Activated gamma-delta T cell (primary cell): ENCODE measurements at regions not wholly inside any gene's neighbourhood (a gene's known extent, or its start where the extent isn't known, plus 50 kb on each side); places are given as distances from the start of the nearest gene placed in this dataset.

Experiments used
- DNase-seq: peaks from one replicate; lab custom pipeline; 2025; lab: John Stamatoyannopoulos, UW

DNA sequence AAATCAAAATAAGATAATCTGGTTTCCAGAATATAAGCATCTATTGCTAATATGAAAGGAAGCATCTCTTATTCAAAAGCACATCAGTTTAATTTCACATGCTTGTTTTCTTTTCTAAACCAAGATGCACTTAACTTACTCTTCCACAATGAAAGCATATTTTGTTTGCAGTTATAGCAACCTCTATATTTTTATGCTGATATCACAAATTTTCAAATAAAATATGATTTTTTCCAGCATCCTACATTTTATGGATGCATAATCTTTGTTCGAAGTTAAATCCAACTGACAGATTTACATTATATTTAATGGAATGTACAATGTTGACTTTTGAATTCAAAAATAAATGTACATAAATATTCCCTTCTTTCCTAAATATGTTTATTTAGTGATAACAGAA lies 978.3 kb upstream of the B3GALT2 start:
- no peak for DNase-seq

DNA sequence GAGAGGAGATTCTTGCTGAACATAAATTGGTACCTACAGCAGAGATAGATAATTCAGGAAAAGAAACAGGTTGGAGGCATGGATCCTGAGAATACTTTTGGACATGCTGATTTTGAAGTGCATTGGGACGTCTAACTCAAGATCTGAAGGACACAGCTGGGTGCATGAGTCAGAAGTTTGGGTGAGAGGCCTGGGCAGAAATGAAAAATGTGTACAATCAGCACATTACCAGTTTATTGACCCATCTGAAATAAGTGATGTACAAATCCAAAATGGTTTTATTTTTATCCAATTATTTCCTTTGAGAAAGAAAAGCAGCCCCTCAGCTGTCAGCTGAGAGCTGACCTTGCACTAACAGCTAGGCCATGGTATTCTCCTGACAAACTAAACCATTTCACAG lies 975.2 kb upstream of the B3GALT2 start:
- DNase-seq, result no peak

DNA sequence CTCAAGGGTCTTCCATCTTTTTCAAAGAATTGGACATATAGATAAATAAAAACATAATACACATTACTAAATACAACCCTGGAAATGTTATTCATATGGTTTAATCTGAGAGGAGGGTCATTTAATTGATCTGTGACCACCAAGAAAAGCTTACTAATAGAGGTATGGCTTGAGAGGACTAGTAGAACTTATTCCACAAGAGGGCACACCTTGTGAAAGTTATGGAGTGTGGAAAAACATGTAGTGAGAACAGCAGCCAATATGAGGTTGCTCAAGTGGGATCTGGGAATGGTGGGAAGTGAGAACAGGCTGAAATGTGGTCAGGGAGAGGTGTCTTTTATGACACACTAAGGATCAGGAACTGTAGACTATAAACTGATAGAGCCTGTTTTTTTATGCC lies 973.5 kb upstream of the B3GALT2 start:
- DNase-seq, result no peak

DNA sequence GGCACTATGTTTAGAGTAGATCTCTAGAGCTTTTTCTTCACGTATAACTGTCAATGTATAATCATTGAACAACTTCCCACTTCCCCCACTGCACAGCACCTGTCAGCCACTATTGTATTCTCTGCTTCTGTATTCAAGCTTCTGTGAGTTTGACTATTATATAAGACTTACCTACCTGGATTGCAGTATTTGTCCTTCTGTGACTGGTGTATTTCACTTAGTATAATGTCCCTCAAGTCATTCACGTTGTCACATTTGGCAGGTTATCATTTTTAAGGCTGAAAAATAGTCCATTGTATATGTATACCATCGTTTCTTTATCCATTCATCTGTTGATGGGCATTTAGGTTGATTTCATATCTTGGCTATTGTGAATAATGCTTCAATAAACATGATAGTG lies 969.5 kb upstream of the B3GALT2 start:
- no peak for DNase-seq

DNA sequence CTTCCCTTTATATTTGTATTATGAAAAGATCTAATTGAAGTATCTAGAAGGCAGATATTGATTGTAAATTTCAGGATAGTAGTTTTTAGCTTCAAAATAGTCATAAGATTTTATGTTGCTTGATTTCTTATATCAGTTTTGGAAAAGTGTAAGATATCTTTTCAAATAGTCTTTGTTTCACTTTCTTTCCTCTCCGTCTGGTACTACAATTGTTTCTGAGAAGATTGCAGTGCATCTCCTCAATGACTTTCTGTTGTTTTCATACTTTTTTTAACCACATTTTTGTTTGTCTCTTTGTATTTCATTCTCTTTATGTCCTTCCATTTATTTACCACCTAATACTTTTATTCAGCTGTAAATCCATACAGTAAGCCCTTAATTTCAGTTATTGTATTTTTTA lies 964.6 kb upstream of the B3GALT2 start:
- DNase-seq, result no peak

DNA sequence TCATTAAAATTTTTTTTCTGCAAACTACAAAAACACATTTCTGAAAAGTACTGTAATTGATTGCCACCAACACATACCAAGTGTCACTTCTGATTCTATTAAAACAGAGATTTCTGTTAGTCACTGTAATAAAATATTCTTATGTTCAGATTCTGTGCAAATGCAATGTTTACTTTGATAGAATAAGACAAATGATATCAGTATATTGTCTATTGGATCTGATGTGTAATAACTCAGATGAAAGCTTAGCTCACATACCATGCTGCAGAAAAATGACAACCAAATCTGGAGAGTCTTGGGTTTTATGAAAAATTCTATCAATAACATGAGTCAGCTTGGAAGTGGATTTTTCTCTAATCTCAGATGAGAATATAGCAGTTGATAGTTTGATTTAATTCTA lies 963.8 kb upstream of the B3GALT2 start:
- no peak for DNase-seq

DNA sequence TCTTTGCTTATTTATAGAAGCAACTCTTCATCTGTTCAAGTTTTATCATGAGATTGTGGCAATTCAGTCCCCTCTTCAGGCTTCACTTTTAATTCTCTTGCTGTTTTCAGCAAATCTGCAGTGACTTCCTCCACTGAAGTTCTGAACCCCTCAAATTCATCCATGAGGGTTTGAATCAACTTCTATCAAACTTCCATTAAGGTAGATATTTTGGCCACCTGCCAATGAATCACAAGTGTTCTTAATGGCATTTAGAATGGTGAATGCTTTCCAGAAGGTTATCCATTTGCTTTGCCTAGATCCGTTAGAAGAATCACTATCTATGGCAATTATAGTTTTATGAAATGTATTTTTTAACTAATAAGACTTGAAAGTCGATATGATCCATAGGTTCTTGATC lies 946.7 kb upstream of the B3GALT2 start:
- no peak for DNase-seq

DNA sequence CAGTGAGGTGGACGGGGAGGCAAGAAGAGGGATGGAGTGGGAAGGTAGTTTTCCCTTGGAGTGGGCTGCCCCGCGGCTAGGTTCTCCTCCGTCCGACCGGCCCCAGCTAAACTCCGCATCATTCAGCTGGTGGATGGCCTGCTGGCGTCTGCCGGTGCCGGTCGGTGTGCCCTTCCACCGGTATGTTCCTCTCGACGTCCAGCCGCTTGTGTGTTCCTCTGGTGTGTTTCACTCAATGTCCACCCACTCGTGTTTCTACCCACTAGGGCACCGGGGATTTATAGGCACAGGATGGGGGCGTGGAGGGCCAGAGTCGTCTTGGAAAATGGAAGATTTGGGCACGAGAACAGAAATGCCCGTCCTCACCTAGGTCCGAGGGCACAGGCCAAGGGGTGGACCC lies 931.7 kb upstream of the B3GALT2 start:
- no peak for DNase-seq

DNA sequence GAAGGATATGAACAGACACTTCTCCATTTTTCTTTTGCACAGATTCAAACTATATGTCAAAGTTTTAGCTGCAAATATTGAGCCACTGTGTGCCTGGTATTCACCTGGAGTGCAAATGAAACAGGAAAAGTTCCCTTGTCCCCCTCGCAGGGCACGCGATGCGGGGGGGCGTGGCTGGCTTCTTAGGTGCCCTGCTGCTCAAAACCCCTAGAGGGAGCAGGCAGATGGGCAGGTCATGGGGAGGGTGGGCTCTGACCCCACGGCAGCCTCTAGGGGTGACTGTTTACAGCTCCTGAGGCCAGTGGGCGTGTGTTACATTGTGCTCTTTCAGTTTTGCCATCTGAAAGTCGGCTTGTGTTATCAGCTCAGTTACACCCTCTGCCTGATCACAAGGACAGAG lies 931.2 kb upstream of the B3GALT2 start:
- no peak for DNase-seq

DNA sequence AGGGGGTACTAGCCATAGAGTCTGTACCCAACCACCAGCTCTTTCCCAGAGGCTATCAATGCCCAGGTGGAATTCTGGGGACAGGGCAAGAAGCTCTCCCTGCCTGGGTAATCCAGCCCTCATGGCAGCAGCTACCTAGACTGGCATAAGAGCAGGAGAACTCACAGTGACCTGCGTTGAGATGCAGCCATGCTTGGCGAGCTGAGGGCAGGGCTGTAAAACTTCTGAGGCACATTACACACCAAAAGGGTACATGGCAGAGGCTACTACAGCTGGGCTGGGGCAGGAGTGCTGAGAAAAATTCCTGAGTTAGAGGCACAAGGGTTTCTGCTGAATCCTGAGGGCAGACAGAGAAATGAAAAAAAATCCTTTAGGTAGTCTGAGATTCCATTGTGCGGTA lies 927.9 kb upstream of the B3GALT2 start:
- DNase-seq, result no peak

DNA sequence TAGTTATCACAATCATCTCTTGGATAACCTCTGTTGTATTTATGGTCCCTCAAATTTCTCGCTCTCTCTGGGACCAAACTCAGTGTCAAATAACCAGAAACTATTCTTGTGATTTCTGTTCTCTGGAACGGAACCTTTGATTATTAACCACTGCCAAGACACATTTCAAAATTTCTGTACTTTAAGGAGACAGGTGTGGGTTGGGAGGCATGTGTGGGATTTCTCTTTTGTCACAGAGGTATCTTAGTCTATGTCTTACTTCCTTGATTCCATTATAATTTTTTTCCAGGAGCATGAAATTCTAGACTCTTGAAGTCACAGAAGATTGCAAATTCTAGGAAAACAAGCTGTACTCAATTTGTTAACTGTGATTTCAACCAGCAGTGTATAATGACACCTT lies 919.0 kb upstream of the B3GALT2 start:
- DNase-seq, result no peak

DNA sequence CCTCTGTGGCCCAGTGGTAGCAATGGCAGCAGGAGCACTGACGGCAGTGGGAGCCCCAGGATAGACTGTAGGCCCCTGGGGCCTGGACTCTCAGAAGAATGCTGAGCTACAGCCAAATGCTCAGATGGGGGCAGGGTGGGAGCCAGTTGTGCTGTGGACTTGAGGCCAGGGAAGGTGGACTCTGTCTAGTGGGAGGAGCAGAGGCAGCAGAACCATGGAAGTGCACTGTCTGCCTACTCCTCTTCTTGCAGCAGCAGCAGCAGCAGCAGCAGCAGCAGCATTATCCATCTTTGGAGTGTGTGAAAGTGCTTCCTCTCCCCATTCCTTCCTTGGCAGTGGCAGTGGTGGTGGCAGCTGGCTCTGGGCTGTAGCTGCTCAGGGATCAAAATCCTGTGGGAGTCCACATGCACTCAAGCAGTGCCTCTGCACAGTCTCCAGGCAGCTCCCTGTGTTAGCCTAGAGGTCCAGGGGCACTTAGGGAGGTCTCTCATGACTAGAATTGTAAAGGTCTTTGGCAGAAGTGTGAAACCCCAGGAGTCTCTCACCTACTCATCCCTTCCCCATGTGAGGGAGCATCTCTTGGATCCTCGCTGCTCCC lies 917.9 kb upstream of the B3GALT2 start:
- no peak for DNase-seq

DNA sequence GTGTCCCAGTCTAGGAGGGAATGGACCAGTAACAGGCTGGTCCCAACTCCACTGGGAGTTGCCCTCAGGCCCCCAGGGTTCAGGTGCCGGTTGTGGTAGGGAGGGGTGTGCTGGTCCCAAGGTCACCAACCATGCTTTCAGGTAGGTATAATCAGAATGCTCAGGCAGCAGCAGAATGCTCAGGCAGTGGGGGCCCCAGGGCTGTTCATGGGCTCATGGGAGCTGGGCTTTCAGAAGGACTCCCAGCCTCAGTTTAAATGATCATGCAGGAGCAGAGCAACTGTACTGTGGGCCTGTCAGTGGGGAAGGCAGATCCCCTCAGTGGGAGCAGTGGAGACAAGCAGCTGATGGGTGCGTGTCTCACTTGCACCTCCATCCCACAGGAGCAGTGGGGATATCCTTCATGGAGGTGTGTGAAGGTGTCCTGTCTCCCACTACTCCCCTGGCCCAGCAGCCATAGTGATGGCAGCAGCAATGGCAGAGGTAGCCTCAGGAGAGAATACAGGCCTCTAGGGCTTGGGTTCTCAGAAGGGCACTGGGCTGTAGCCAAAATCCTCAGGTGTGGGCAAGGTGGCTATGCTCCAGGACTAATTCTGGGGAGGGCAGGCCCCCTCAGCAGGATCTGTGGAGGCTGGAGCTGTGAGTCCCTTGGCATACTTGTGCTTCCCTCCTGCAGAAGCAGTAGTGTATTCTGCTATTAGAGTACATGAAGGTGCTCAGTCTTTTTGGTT lies 917.3 kb upstream of the B3GALT2 start:
- DNase-seq, result no peak

DNA sequence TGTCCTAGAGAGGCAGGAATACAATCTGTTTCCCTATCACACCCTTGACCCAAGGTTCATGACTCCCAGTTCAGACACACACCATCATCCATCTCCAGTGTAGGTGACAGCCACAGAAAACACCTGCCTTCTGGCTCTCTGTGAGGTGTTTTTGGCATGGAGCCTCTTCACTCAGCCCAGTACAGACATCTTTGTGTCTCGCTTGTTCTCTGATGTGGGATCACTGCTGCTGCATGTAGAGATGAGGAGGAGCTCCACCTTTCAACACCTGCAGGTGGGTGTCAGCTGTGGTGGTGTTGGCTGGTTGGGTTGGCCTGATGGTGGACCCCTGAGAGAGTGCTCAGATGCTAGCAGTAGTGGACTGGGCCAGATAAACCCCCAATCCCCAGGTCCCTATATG lies 916.7 kb upstream of the B3GALT2 start:
- no peak for DNase-seq

DNA sequence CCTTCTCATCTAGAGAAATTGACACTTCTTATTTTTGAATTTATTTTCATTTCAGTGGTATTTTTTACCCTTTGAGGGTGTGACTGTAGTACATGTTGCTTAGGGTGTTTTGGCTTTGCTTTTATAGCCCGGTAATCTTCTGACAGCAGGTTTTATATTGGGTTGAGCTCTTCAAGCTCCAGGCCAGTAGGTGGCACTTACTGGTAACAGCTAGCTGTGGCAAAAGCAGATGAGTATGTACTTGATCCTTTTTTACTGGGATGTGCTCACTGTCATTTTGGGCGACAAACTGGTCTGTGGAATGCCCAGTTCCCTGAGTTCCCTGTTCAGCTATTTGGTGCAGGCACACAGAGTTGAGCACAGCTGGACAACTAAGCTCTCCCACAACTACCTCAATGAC lies 916.2 kb upstream of the B3GALT2 start:
- DNase-seq, result no peak

DNA sequence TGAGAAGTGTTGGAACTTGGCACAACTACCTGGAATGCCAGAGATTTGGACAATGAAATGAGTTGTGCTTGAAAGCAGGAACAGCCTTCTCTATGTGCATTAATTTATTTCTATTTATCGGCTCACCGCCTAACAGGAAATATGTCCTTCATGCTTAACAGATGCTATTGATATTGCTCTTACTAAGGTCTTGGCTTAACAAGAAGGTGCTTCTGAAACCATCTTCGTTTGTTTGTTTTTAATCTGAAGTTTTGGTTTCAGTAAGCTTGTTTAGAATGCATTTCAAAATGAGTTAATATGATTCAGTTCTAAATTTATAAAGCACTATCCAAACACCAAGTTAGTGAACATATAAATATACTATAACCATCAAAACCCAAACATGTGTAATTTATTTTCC lies 898.3 kb upstream of the B3GALT2 start:
- DNase-seq, result no peak

DNA sequence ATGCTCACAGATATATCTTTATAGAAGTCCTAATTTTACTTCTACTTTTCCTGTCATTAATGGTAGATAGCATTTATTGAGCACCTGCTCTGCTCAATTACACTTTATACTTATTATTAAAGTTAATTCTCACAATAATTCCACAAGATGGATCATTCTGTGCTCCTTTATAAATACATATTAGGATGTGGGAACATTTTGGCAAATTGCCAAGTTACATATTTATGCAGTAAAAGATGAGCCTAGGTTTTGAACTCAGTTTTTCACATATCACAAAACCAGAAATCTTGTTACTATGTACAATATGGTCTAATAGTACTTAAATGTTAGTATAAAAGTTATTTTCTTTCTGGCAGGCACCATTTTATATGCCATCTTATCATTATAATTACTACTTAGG lies 895.0 kb upstream of the B3GALT2 start:
- DNase-seq, result no peak

DNA sequence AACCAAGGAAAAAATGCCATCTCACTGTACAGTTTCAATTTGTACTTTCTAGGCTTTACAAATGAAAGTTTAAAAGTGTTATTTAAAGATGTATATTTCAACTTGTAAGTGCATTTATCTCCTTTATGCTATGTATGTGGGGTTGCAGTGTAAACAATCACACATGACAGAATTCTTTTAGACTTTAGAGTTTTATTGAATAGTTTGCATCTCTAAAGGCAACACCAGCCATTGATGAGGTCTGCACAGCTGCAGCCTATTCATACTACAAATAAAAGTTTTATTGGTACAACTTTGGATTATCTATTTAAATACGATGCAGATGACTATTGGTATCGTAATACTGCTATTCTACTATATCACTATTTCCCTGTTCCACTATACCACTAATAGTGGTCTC lies 894.4 kb upstream of the B3GALT2 start:
- DNase-seq, result no peak

DNA sequence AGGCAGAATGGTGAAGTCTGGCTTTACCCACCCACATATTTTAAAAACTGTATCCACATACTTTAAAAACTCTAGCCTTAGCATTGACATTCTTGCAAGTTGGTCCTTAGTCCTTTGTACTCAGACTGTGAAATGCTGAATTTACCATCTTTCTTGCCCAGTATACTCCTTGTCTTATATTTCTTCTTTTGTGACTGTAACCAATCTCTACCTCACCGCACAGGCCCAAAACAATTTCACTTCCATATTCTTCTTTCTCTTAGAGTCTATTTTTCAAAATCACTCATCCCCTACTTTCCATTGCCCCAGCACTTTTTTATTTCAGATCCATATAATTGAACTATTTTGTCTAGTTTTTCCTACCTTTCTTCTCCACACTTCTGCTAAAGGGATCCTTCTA lies 892.4 kb upstream of the B3GALT2 start:
- DNase-seq, result no peak

DNA sequence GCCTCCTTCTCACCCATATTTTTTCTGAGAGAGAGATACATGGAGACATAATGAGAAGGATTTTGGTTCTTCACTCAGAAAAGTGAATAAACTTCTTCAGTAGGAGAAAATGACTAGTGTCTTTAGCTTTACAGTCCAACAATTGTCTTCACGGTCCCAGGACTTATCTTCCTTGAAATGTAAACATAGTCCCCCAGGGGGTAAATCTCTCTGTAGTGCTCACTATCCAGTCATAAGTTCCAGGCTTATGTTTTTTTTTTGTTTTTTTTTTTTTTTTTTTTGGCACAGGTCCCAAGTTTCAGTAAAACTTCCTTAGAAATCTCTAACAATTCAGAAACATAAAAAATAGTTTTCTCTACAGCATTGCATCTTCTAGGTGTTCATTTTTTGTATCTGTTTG lies 890.2 kb upstream of the B3GALT2 start:
- DNase-seq, result no peak

DNA sequence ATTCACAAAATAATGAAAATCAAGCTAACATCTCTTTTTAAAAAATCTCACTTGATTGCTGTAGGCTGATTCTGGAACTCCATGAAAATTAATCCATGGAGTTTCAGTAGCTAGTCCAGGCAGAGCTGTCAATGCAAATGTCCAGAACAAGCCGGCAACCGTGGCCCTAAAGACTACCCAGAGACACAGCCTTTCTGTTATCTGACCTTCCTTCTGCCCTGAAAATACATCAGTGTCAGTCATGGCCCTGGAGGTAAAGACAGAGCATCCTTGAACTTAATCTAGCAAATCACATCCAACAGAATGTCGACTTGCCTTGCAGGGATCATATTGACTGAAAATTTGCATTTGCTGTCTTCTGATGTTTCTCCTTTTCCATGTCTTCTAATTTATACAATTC lies 887.4 kb upstream of the B3GALT2 start:
- DNase-seq, result no peak

DNA sequence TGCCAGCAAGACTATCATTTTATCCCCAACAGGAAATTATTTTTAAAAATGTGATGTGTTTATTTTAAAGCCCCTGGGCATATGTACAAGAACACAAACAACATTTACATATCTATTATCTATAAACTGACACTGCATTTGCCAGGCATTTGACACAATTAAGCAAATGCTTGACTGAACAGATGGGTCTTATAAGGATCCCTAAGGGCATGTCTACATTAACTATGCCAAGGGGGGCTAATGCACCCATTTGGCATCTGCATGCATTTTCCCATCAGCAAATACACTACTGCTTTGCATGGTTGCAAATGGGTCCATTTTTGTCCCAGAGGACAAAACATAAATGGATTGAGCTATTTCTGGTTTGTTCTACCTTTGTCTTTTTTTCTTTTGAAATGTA lies 884.8 kb upstream of the B3GALT2 start:
- no peak for DNase-seq

DNA sequence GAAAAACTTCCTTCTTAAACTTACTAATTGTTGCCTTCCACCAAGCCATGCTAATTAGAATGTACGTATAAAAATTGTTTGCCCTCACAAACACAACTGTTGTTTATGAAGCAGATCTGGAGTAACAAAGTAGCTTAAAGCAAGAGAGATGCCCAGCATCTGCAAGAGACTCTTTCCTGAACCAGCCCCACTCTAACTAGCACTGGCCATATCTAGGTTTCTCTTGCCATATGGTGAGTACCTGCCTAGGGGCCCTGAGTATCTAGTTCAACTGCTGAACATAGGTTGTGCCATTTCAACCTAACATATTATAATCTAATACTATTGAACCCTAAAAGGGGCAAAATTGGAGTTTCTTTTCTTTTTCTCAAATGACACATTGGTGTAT lies 883.4 kb upstream of the B3GALT2 start:
- no peak for DNase-seq

DNA sequence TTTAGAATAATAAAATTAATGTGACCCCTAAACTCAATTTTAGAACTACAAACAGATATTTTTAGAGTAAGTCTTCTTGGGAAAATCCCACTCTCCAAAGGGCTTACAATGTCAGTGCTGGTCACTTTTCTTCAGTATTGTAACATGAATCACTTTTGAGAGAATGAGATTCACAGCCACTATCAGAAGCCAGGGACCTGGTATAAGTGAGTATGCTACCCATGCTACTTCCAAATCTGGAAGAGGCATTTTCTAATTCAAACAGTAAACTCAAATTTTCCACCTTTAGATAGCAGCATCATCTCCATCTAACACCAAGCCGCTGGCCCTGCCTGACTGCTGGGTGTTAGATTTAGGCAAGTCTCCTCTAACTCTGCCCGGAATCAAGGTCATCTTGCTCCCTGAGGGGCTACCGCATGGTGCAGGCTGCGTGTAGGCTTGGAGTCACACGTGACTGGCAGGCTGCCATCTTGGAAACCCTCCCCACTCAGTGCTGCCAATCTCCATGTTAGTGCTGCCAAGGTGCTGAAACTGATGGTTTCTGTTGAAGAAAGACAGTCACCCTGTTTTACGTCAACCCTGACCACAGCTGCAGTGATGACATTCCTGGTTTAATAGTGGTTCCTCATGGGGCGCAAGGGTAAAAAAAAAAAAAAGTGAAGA lies 882.9 kb upstream of the B3GALT2 start:
- DNase-seq, result no peak
